Activated gamma-delta T cell (primary cell): ENCODE measurements at regions not wholly inside any gene's neighbourhood (a gene's known extent, or its start where the extent isn't known, plus 50 kb on each side); places are given as distances from the start of the nearest gene placed in this dataset.

Source experiments
- DNase-seq: peaks from one replicate; lab custom pipeline; 2025; lab: John Stamatoyannopoulos, UW

GRCh38 chr15:37165395-37165794 is 65.0 kb upstream of the MEIS2 start:
- DNase-seq: no peak

DNA sequence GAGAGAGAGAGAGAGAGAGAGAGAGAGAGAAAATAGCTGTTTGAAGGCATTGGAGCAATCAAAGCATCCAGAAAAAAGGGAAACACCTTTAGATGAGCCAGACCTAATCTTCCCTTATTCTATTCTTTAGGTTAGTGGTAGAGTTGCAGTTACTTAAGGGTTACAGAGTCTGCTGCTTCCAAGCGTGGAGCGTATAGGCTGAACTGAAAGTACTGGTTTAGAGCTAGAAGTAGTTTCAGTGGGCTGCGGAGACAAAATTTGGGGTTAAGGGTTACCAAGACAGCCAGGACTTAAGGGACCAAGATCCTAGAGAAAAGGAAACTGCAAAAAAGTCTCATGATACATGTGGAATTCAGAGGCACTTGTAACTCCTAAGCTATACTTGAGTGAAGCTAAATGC is 66.1 kb upstream of the MEIS2 start:
- DNase-seq: no peak

DNA sequence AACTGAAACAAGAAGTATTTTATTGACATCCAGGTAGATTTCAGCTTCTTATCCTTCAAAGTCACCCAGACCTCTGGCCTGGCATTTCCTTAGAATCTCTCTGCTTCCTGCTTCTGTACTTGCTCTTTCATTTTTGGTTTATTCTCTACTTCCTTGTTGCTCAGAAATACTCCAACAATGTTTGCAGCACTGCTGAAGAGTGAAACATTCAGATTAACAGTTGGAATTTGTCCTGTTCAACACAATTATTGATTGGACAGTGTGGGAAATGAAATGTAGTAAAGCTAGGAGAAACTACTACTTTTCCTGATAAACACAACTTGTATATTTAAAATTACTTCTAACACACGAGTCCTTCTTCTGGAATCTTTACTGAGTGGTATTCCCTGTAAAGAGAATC is 81.0 kb upstream of the MEIS2 start:
- no peak for DNase-seq

DNA sequence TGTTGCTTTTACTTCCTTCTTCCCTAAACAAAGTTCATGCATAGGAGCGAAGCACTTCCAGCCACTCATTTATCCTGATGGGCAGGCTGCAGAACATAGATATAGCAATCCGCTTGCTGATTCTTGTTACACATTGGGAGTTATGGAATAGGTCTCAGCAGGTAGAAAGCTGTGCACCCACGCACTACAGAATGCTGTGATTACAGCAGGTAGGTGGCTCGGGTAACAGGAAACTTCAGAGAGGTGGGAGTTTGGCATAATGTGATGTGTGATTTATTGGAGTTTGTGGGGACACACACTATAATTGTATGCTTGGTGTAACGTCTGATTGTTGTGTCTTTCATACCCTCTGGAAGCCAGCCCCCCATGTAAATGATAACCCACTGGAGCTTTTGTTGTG is 99.2 kb upstream of the MEIS2 start:
- DNase-seq: no peak

DNA sequence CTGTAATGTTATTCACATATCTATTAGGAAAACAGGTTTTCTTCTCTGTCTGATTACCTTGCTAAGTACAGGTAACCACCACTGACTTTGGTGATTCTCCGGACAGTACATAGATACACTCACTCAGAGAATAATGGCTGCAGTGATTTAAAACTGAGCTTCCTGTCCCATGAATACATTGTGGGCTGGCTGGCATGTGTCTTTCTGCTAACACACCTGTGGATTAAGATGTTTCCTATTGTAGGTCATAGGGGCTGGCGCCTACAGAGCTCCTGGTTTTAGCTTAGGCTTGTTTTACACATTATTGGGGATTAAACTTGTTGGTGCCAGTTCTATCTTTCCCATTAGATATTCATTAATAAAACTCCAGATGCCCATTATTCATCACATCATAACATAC is 102.7 kb upstream of the MEIS2 start:
- DNase-seq: no peak

DNA sequence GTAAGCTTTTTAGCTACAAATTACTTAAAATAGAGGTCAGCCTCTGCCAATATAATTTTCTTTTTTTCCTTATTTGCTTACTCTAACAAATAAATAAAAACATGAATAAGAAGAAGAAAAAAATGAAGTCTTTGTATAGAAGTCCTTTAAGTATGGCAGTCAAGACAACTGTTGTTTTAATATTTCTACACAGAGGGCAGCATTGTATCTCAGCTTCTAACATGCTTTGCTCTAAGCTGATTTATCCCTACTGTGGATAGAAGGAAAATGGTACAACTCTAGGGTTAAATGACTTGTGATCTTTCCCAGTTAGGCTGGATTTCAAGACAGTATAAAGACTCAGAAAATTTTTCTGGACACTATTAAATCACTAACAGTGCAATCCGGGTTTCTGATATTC is 104.3 kb upstream of the MEIS2 start:
- DNase-seq: no peak

DNA sequence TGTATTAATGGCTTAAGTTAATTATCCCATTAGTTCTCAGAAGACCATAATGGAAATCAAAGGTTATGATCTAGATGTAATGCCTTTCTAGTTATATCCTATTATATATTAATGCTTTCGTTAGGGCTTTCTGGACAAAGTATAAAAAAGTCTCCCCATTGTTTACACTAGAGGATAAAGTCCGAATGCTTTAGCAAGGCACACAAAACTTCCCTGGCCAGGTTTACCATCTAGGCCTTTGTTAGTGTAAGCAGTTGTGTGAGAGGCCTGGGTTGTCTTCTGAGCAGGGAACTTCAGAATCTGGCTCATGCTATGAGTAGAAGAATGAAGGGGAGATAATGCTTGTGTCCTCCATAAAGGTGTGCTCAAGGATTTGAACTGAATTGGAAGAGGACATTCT is 106.3 kb upstream of the MEIS2 start:
- no peak for DNase-seq

DNA sequence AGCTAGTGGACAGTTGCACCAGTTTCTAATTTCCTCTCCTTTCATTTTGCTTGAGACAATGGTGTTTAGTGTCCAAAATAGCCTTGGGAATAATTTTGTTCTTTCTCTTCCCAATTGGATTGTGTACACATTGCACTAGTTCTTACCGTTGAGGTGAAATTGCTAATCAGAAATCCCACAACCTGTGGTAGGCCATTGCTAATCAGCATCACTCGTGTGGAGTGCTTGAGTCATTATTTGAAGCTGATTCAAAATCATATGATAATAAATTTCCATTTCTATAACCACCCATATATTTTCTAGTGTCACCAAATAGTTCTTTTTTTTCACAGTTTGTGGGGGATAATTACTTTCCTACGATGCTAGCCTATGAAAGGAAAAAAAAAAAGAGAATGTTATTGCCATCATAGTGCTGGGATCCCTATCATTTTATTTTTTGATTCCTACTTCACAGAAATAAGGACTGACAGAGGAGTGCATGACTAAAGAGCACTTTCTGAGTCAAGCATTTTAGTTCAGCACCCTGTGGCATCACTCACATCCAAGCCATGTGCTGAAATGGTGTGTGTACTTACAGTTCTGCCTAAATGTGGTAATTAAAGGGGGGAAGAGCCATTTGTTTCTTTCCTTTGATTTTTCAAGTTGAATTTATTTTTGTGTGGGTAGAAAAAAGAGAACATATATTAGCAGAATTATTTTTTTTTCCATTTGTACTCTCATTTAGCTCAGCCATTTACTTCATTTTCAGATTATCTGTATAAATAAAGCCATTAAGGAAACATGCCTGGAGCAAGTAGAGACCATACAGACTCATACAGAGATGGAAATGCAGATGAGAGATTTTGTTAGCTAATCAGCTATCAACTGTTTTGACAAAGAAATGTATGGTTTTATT is 108.0 kb upstream of the MEIS2 start:
- no peak for DNase-seq

DNA sequence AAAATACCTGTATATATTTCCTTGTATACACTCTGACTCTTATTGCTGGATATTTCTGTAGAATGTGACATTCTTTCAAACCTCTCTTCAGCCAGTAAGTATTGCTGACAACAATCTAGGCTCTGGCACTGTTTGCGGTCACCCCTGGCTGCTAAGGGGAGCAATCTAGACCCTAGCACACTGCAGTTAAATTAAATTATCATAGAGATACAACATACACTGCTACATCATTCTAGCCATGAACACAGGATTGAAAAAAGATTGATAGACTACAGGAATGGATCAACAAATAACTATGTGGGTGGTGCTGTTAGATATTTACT is 108.7 kb upstream of the MEIS2 start:
- no peak for DNase-seq

DNA sequence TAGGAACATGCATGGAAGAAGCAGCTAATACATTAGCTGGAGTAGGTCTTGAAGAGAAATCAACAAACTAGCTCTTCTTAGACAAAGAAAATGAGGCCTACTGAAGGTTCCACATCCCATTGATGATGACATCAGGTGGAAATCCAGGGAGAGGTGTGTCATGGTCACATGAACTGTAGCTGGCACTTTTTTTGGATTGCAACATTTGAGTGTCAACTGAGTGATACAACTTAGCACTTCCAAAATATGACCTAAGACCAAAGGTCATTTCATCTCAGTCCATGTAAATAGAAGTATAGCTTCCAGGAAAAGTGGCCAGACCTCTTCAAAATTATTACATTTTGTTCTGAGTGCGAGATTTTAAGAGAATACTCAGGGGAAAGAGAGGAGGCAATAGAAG is 117.2 kb upstream of the MEIS2 start:
- no peak for DNase-seq

DNA sequence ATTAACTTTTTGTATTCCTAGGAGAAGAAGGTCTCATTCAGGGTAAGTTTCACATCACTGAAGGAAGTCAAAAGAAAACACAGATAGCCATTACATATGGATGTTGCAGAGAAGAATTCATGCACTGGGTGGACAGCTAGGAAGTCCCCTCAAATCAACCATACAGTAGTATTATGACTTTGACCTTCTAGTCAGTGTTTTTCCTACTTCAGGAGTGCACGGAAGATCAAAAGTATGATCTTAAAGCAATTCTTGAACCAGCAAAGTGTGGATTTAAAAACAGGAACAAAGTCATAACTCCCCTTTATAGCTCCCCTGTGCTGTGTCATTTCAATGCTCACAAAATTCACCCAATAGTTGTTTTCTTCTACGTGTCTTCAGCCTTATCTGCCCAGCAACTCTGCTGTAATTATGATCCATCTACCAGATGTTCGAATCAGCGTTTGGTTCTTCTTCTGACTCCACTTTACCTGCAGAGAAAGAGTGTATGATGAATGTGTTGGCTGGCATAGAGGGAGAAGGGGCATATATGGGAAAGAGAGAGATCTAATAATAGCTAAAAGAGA is 118.1 kb upstream of the MEIS2 start:
- no peak for DNase-seq

GRCh38 chr15:37219211-37219701 is 118.9 kb upstream of the MEIS2 start:
- no peak for DNase-seq

DNA sequence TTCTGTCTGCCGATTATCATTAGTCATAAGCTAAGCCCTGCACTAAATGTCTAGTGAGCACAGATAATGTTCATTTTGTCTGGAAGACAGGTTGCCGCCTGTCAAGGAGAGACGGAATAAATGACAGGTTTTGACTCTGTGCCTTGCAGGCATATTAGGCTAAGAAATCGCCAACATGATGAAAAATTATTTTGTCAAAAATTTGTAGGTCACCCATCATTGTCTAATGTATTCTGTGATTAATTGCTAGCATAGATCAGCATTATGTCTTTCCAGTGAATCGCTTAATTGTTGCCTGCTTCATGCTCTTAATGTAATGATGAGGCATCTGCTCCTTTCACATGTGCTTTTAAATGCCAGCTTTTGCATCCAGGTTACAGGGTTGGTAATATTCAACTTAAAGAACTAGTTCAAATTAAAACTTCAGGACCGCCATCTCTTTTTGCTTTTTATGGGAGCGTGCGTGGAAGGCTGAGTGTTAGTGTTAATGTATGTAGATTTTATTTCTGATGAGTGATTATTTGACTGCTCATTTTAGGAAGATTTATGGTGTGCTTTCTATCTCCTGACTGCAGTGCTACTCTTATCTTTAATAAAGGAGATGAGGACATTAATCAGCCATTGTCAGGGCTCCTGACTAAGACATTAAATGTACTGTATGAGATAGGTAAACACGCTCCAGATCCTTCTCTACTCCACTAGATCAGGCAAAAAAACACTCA is 120.8 kb upstream of the MEIS2 start:
- DNase-seq: no peak

DNA sequence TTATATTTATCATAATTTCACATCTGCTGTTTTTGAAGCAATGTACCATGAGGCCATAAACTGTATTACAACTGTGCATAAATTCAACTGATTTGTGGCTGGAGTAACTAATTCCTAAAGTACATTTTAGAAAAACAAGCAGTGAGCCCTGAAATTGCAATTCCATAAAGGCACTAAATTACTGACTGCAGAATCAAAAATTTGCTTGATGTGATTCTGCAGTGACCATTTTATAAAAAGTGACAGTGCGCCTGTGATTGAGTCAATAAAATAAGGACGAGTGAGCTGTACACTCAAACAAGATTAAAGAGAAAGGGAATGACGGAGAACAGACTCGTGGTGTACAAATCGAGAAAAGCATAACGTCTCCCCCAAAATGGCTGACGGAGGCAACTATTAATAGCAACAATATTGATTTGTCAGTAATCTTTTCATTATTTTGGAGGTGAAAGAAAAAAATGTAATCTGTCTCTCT is 121.4 kb upstream of the MEIS2 start:
- no peak for DNase-seq

DNA sequence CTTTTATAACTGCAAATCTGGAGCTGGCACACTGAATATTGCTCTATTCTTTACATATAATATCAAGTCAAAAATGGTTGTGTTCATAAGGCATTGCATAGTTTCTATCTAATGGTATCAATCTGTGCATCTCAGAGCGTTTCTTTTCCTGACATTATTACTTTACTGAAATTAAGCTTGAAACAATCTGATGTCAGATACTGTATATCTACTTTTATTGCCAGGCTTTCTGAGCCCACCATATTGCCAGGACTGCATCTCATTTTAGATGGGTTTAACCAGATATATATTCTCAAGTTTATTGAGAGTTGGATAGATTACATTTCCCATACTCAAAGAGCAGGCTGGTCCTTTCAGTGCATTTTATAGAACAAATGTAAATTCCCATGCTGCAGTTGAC is 122.7 kb upstream of the MEIS2 start:
- DNase-seq: no peak

DNA sequence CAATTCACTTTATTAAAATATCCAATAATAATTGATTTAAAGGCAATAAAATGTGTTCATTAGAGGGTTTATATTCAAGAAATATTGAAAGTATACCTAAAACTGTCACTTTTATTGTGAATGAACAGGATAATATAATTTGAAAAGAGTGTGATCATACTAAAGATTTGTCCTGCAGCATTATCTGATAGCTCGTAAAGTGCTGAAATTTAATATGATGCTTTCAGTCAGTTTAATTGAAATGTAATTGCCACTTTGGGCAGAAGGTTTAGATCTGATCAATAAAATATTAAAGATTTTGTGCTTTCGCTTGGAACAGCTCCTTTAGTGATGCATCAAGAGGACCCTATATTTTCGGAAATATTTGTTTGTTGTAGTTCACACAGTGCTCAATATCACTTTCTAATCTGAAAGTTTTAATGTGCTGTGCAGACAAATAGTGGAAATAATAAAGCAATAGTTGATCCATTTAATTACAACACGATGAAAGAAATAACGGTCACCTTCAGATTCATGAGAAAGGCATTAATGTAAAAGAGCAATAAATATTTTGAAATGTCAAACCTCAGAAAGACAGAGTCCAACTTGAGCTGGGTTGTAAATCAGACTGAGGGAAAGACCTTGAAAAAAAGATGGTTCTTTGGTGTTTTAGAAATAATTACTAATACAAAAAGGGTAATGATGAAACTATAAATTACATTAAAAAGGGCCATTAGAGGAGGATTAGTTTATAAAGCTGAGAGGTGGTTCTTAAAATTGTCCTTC is 129.7 kb upstream of the MEIS2 start:
- DNase-seq: no peak

- no peak for DNase-seq
These were observed 145.0 kb upstream of the MEIS2 start for GRCh38 chr15:37245358-37245757.

DNA sequence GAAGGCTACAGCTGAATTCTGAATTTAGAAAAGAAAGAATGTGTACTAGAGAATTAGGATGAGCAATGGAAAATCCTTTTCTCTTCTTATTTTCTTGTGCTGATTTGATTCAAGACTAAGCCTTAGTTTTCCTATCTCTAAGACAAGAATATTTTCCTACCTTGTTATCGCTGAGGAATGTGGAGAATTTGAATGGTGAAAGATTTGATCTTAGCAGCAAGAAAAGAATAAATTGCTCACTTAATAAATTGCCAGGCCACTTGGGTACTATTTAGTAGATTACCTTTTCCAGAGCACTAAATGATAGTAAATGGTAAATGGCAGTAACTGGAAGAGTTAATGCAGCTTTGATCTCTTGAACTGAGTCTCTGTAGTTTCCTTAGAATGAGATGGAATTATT is 145.7 kb upstream of the MEIS2 start:
- DNase-seq: no peak

GRCh38 chr15:37246856-37247255 is 146.5 kb upstream of the MEIS2 start:
- no peak for DNase-seq

DNA sequence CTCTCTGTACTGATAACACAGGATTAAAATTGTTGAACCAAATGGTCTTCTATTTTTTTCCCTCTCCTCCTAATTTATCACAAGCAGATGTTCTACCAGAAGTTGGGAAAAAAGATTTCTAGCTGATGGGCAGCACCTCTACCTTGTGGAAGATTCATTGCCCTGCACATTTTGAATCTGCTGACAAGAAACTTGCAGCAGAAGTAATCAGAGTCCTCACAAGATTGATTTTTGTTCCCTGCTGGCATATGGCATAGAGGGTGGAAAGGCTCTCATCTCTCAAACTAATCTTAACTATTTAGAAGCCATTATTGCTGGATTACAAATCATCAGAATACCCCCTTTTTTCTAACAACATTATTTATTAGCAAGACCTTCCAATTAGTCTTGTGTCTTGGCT is 148.9 kb upstream of the MEIS2 start:
- DNase-seq: no peak

DNA sequence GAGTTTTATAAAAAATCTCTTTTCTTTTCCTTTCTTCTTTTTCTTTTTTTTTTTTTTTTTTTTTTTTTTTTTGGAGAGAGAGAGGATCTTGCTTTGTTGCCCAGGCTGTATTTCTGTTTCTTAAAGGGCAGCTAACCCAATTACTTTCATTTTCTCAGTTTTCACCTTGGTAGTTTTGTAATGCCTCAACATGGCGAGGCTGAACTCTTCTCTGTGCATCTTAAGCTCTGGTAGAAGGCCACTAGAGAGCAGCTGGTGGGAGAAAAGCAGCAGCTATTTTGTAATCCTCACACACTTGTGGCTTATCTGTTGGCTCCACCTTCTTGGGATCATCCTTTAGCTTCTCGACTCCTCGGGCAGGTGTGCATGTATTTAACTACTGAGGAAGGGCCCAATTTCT is 152.2 kb upstream of the MEIS2 start:
- no peak for DNase-seq

GRCh38 chr15:37253877-37254276 is 153.5 kb upstream of the MEIS2 start:
- no peak for DNase-seq
